ENCODE measurements at regions not wholly inside any gene's neighbourhood (a gene's known extent, or its start where the extent isn't known, plus 50 kb on each side); places are given as distances from the start of the nearest gene placed in this dataset.

GRCh38 chr14:71524320-71524982 lies 407.8 kb upstream of the RGS6 start:
- peaks cover 19% of the 10 kb centered on the region for H3K4me1 ChIP-seq (ENCODE audit: control insufficient read depth, insufficient read depth, low read length)
- no peaks in the 10 kb centered on the region for H3K27me3 ChIP-seq (ENCODE audit: control insufficient read depth, insufficient read depth, low read length)
- H3K36me3 ChIP-seq (ENCODE audit: insufficient read depth, low read length) = no peaks in the 10 kb centered on the region
- no peaks in the 10 kb centered on the region for H3K9me3 ChIP-seq (replicated peaks; ENCODE audit: low read length)
- no peak overlapping the region for H3K4me3 ChIP-seq (ENCODE audit: low read length)
- H3K9ac ChIP-seq (ENCODE audit: low read depth, low read length) = no peak overlapping the region
- H3K4me2 ChIP-seq (ENCODE audit: low read length) = no peak overlapping the region

DNA sequence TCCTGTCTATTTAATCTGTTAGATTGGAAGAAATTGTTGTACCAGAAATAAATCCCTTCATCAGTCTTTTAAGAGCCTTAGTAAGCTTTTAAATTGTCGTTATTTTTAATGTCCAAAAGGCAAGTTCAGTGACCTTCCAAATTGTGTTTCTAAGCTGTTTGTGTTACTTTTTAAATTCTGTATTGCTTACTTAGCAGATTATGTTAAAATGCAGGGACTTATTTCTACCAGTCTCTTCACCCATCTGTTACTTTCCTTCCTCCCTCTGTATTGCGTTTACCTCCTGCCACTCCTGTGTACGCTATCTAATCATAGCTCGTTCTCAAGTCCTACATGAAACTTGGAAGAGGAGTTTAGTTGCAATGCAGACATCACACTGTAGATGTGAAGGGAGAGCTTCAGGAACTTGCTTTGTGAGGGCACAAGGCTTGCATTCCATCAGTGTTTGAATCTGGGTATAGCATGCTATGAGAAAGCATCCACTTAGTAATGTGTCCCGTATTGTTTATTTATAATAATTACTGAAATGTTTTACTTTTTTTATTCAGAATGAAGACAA lies 406.5 kb upstream of the RGS6 start:
- Histone ChIP-seq H3K36me3 (ENCODE audit: insufficient read depth, low read length) (peaks cover 9% of the 10 kb centered on the region), H3K4me2 (ENCODE audit: low read length) (no peak overlapping the region), H3K9me3 (replicated peaks; ENCODE audit: low read length) (no peaks in the 10 kb centered on the region), H3K27me3 (ENCODE audit: control insufficient read depth, insufficient read depth, low read length) (no peaks in the 10 kb centered on the region), H3K4me1 (ENCODE audit: control insufficient read depth, insufficient read depth, low read length) (peaks cover 29% of the 10 kb centered on the region), H3K4me3 (ENCODE audit: low read length) (no peak overlapping the region), H3K9ac (ENCODE audit: low read depth, low read length) (no peak overlapping the region)

GRCh38 chr14:71526388-71526787 lies 405.8 kb upstream of the RGS6 start:
- Histone ChIP-seq H3K4me3 (ENCODE audit: low read length) (no peak overlapping the region), H3K4me1 (ENCODE audit: control insufficient read depth, insufficient read depth, low read length) (peaks cover 27% of the 10 kb centered on the region), H3K4me2 (ENCODE audit: low read length) (no peak overlapping the region), H3K9me3 (replicated peaks; ENCODE audit: low read length) (no peaks in the 10 kb centered on the region), H3K9ac (ENCODE audit: low read depth, low read length) (no peak overlapping the region), H3K27me3 (ENCODE audit: control insufficient read depth, insufficient read depth, low read length) (no peaks in the 10 kb centered on the region), H3K36me3 (ENCODE audit: insufficient read depth, low read length) (peaks cover 9% of the 10 kb centered on the region)

DNA sequence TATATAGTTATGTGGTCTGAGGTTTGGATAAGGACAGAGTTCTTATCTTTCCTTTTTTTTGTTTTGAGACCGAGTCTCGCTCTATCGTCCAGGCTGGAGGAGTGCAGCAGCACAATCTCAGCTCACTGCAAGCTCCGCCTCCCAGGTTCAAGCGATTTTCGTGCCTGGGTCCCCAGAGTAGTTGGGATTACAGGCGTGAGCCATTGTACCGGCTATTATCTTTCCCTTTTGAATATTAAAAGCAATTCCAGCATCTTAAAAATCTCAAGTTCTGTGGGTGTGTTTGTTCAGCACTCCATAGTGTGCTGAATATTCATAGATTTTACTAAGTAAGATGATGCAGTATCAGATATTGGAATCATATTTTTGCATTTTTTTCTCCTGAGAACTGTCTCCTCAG lies 404.4 kb upstream of the RGS6 start:
- no peaks in the 10 kb centered on the region for H3K27me3 ChIP-seq (ENCODE audit: control insufficient read depth, insufficient read depth, low read length)
- peaks cover 9% of the 10 kb centered on the region for H3K36me3 ChIP-seq (ENCODE audit: insufficient read depth, low read length)
- H3K9me3 ChIP-seq (replicated peaks; ENCODE audit: low read length) = no peaks in the 10 kb centered on the region
- no peak overlapping the region for H3K4me3 ChIP-seq (ENCODE audit: low read length)
- peaks cover 35% of the 10 kb centered on the region for H3K4me1 ChIP-seq (ENCODE audit: control insufficient read depth, insufficient read depth, low read length)
- no peak overlapping the region for H3K4me2 ChIP-seq (ENCODE audit: low read length)
- H3K9ac ChIP-seq (ENCODE audit: low read depth, low read length) = no peak overlapping the region

GRCh38 chr14:71529848-71530247 lies 402.4 kb upstream of the RGS6 start:
- Histone ChIP-seq H3K4me3 (ENCODE audit: low read length) (no peak overlapping the region), H3K4me2 (ENCODE audit: low read length) (no peak overlapping the region), H3K36me3 (ENCODE audit: insufficient read depth, low read length) (peaks cover 9% of the 10 kb centered on the region), H3K4me1 (ENCODE audit: control insufficient read depth, insufficient read depth, low read length) (peaks cover 34% of the 10 kb centered on the region), H3K9ac (ENCODE audit: low read depth, low read length) (no peak overlapping the region), H3K9me3 (replicated peaks; ENCODE audit: low read length) (no peaks in the 10 kb centered on the region), H3K27me3 (ENCODE audit: control insufficient read depth, insufficient read depth, low read length) (no peaks in the 10 kb centered on the region)

- Histone ChIP-seq H3K4me3 (ENCODE audit: low read length) (no peak overlapping the region), H3K36me3 (ENCODE audit: insufficient read depth, low read length) (peaks cover 9% of the 10 kb centered on the region), H3K9ac (ENCODE audit: low read depth, low read length) (peak overlapping the region; percentile 20), H3K4me2 (ENCODE audit: low read length) (peak overlapping the region; percentile 51), H3K9me3 (replicated peaks; ENCODE audit: low read length) (no peaks in the 10 kb centered on the region), H3K27me3 (ENCODE audit: control insufficient read depth, insufficient read depth, low read length) (no peaks in the 10 kb centered on the region), H3K4me1 (ENCODE audit: control insufficient read depth, insufficient read depth, low read length) (peaks cover 47% of the 10 kb centered on the region)
Measured at GRCh38 chr14:71532344-71532743, 399.9 kb upstream of the RGS6 start.

- Histone ChIP-seq H3K4me2 (ENCODE audit: low read length) (peak overlapping the region; percentile 51), H3K4me3 (ENCODE audit: low read length) (no peak overlapping the region), H3K9ac (ENCODE audit: low read depth, low read length) (peak overlapping the region; percentile 20), H3K4me1 (ENCODE audit: control insufficient read depth, insufficient read depth, low read length) (peaks cover 51% of the 10 kb centered on the region), H3K27me3 (ENCODE audit: control insufficient read depth, insufficient read depth, low read length) (no peaks in the 10 kb centered on the region), H3K9me3 (replicated peaks; ENCODE audit: low read length) (no peaks in the 10 kb centered on the region), H3K36me3 (ENCODE audit: insufficient read depth, low read length) (peaks cover 9% of the 10 kb centered on the region)
Measured at GRCh38 chr14:71532790-71533189, 399.4 kb upstream of the RGS6 start.

DNA sequence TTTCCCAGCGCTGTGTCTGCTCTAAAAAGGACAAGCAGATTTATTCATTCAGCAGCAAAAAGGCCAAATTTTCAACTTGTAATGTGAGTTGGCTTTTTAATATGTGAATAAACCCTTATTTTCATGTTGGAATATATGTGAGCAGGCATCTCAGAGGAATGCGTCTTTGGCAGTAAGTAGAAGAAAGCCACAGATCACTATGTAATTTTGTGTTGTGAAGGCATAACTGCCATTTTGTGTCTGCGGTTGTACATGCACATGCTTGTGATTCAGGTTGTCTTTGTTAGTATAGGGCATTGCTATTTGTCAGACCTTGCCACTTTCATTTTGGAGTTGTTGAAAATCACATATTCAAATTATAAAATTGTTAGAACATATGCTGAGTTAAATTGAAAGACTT lies 398.8 kb upstream of the RGS6 start:
- H3K9ac ChIP-seq (ENCODE audit: low read depth, low read length) = no peak overlapping the region
- H3K27me3 ChIP-seq (ENCODE audit: control insufficient read depth, insufficient read depth, low read length) = no peaks in the 10 kb centered on the region
- H3K9me3 ChIP-seq (replicated peaks; ENCODE audit: low read length) = no peaks in the 10 kb centered on the region
- no peak overlapping the region for H3K4me2 ChIP-seq (ENCODE audit: low read length)
- peaks cover 55% of the 10 kb centered on the region for H3K4me1 ChIP-seq (ENCODE audit: control insufficient read depth, insufficient read depth, low read length)
- no peak overlapping the region for H3K4me3 ChIP-seq (ENCODE audit: low read length)
- H3K36me3 ChIP-seq (ENCODE audit: insufficient read depth, low read length) = peaks cover 9% of the 10 kb centered on the region

GRCh38 chr14:71533800-71534199 lies 398.4 kb upstream of the RGS6 start:
- Histone ChIP-seq H3K4me1 (ENCODE audit: control insufficient read depth, insufficient read depth, low read length) (peaks cover 59% of the 10 kb centered on the region), H3K4me3 (ENCODE audit: low read length) (no peak overlapping the region), H3K9ac (ENCODE audit: low read depth, low read length) (no peak overlapping the region), H3K4me2 (ENCODE audit: low read length) (no peak overlapping the region), H3K27me3 (ENCODE audit: control insufficient read depth, insufficient read depth, low read length) (no peaks in the 10 kb centered on the region), H3K36me3 (ENCODE audit: insufficient read depth, low read length) (peaks cover 9% of the 10 kb centered on the region), H3K9me3 (replicated peaks; ENCODE audit: low read length) (no peaks in the 10 kb centered on the region)

DNA sequence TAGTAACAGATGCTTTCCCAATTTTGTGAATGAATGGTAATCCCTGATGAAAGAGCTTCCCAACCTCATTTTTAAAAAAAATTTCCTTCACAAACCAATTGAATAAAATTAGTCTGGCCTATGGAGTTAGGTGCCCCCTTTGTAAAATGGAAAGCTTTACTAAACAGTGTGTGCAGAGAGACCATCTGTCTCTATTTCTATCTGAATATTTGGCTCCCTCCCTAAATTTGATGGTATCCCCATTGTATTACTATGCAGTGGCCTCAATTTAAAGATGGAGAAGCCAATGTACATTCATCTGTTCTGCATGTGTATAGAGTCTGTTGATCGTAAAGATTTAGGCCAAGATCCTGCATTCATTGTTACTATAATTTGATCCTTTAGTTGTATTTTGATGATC lies 397.7 kb upstream of the RGS6 start:
- no peaks in the 10 kb centered on the region for H3K9me3 ChIP-seq (replicated peaks; ENCODE audit: low read length)
- no peak overlapping the region for H3K4me3 ChIP-seq (ENCODE audit: low read length)

GRCh38 chr14:71536015-71536740 lies 396.1 kb upstream of the RGS6 start:
- no peak overlapping the region for H3K4me3 ChIP-seq (ENCODE audit: low read length)
- no peaks in the 10 kb centered on the region for H3K27me3 ChIP-seq (ENCODE audit: control insufficient read depth, insufficient read depth, low read length)
- H3K4me2 ChIP-seq (ENCODE audit: low read length) = no peak overlapping the region
- no peak overlapping the region for H3K9ac ChIP-seq (ENCODE audit: low read depth, low read length)
- peaks cover 69% of the 10 kb centered on the region for H3K4me1 ChIP-seq (ENCODE audit: control insufficient read depth, insufficient read depth, low read length)
- no peaks in the 10 kb centered on the region for H3K36me3 ChIP-seq (ENCODE audit: insufficient read depth, low read length)
- H3K9me3 ChIP-seq (replicated peaks; ENCODE audit: low read length) = no peaks in the 10 kb centered on the region

More for the DNA sequence above, 397.7 kb upstream of the RGS6 start:
- no peaks in the 10 kb centered on the region for H3K27me3 ChIP-seq (ENCODE audit: control insufficient read depth, insufficient read depth, low read length)
- H3K9ac ChIP-seq (ENCODE audit: low read depth, low read length) = no peak overlapping the region
- no peak overlapping the region for H3K4me2 ChIP-seq (ENCODE audit: low read length)
- H3K4me1 ChIP-seq (ENCODE audit: control insufficient read depth, insufficient read depth, low read length) = peaks cover 66% of the 10 kb centered on the region
- H3K36me3 ChIP-seq (ENCODE audit: insufficient read depth, low read length) = peaks cover 9% of the 10 kb centered on the region

All from skeletal muscle satellite cell (primary cell).